ENCODE measurements at regions not wholly inside any gene's neighbourhood (a gene's known extent, or its start where the extent isn't known, plus 50 kb on each side); places are given as distances from the start of the nearest gene placed in this dataset.

DNA sequence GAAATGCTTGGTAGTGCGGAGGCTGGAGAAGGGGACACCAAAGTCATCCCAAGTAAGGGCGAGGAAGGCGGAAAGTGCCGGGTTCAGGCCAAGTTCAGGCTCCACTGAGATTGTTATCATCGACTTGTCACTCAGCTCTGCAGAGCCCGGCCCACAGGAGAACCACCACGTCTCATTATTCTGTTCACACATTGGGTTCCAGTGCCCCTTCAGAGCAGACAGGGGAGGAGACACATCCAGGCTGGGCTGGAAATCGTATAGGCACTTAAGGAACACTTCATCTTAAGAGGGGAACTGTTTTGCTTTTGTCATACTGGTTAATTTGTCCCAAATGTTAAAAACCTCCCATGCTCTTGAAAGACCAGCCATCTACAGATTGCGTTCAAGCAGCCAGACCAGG is 118.3 kb upstream of the ADAMTS18 start:
- no peak for DNase-seq
- intact Hi-C loops (cut with DNase I; ENCODE audit: low total_unique reads) = no loop called here
- H3K27me3 ChIP-seq = peaks cover 0 to 17% (median 0%) of the 10 kb centered on the region in 3 donors
- peaks cover 0 to 5% (median 0%) of the 10 kb centered on the region in 4 donors for H3K4me1 ChIP-seq
- TF ChIP-seq POLR2A (IDR thresholded peaks at IDR 0.05) = no peak
- TF ChIP-seq, protein P1, sequence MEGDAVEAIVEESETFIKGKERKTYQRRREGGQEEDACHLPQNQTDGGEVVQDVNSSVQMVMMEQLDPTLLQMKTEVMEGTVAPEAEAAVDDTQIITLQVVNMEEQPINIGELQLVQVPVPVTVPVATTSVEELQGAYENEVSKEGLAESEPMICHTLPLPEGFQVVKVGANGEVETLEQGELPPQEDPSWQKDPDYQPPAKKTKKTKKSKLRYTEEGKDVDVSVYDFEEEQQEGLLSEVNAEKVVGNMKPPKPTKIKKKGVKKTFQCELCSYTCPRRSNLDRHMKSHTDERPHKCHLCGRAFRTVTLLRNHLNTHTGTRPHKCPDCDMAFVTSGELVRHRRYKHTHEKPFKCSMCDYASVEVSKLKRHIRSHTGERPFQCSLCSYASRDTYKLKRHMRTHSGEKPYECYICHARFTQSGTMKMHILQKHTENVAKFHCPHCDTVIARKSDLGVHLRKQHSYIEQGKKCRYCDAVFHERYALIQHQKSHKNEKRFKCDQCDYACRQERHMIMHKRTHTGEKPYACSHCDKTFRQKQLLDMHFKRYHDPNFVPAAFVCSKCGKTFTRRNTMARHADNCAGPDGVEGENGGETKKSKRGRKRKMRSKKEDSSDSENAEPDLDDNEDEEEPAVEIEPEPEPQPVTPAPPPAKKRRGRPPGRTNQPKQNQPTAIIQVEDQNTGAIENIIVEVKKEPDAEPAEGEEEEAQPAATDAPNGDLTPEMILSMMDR (IDR thresholded peaks at IDR 0.05) = no peak
- no peak for TF ChIP-seq POLR2AphosphoS5 (IDR thresholded peaks at IDR 0.05)
- no peak for TF ChIP-seq EP300 (IDR thresholded peaks at IDR 0.05)
- 69 to 74% (median 71%) methylated on average over 9 of the region's 9 CpGs for WGBS, 5 donors
- H3K9me3 ChIP-seq = no peaks in the 10 kb centered on the region
- no peak overlapping the region for H3K4me3 ChIP-seq
- H3K27ac ChIP-seq = no peak overlapping the region
- H3K36me3 ChIP-seq = no peaks in the 10 kb centered on the region

DNA sequence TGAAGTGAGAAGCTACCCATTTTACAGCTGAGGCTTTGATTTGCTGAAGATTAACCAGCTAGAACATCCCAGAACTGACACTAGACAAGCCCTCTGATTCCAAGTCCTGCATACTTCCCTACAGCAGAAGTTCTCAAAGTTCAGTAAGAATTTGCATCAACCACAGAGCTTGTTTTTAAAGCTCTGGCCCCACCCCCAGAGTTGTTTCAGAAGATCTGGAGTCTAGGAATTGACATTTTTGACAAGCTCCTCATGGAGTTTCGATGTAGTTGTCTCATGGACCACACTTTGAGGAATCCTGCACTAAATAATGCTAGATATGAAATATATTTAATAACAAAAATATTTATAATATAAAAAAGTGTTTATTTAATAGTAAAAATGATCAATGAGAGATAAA is 120.3 kb upstream of the ADAMTS18 start:
- Histone ChIP-seq H3K27me3 (peaks cover 0 to 17% (median 0%) of the 10 kb centered on the region in 3 donors), H3K4me3 (no peak overlapping the region), H3K9me3 (no peaks in the 10 kb centered on the region), H3K4me1 (peaks cover 0 to 5% (median 0%) of the 10 kb centered on the region in 4 donors), H3K36me3 (no peaks in the 10 kb centered on the region), H3K27ac (no peak overlapping the region)
- WGBS, 5 donors = 49 to 66% (median 56%) methylated on average over 1 of the region's 1 CpG
- TF ChIP-seq POLR2AphosphoS5 (IDR thresholded peaks at IDR 0.05) (no peak), EP300 (IDR thresholded peaks at IDR 0.05) (no peak)
- TF ChIP-seq, protein P1 (IDR thresholded peaks at IDR 0.05) = no peak
- DNase-seq = no peak
- intact Hi-C loops (cut with DNase I; ENCODE audit: low total_unique reads) = no loop called here

DNA sequence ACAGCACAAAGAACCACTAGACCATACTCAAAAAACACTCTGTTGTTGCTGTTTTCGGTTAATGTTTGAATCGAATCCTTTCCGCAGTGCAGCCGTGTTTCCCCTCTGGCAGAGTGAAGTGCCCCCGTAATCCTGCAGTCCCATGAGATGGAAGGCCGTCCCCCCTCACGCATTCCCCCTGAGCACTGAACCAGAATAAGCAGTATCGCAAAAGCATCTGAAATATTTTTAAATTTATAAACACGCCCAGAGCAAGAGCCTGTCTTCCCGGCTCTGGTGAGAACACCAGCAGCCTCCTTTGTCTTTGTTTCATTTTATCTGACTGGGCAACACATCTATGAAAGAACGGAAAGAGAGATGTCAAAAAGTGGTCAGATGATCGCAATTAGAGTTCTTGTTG is 121.0 kb upstream of the ADAMTS18 start:
- no peak overlapping the region for H3K27ac ChIP-seq
- H3K9me3 ChIP-seq = no peaks in the 10 kb centered on the region
- H3K4me1 ChIP-seq = peaks cover 0 to 5% (median 0%) of the 10 kb centered on the region in 4 donors
- intact Hi-C loops (cut with DNase I; ENCODE audit: low total_unique reads) = no loop called here
- no peak for DNase-seq
- H3K27me3 ChIP-seq = peaks cover 0 to 17% (median 0%) of the 10 kb centered on the region in 3 donors
- TF ChIP-seq POLR2AphosphoS5 (IDR thresholded peaks at IDR 0.05) (no peak), POLR2A (IDR thresholded peaks at IDR 0.05) (no peak), EP300 (IDR thresholded peaks at IDR 0.05) (no peak)
- TF ChIP-seq, protein P1 (IDR thresholded peaks at IDR 0.05) = no peak
- no peak overlapping the region for H3K4me3 ChIP-seq
- no peaks in the 10 kb centered on the region for H3K36me3 ChIP-seq
- WGBS, 5 donors = 64 to 72% (median 65%) methylated on average over 12 of the region's 12 CpGs

DNA sequence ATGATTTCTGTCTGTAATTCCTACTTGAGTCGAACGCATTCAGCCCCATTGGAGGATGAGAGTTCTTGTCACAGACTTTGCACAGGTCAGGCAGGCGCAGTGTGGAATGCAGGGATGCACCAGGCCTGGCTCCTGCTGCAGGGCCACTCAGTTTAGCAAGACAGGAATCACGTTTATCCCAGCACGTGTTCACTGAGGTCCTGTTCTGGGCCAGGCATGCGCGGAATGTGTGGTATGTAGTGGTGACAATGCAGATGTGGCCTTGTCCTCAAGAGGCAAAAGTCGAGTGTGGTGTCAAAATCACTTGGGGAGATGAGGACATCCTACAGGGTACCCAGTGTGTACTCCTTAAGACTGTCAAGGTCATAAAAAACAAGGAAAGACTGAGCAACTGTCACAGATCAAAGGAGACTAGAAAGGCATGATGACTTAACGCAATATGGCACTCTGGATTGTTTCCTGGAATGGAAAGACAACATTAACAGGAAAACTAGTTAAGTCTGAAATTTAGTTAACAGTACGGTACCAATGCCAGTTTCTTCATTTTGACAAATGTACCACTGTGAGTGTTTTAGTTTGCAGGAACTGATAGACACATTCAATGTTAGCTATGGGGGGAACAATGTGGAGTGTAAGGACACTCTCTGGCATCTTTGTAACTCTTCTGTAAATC is 121.5 kb upstream of the ADAMTS18 start:
- no peak for DNase-seq
- WGBS, 5 donors = 56 to 66% (median 60%) methylated on average over 10 of the region's 10 CpGs

More for the DNA sequence above, 121.5 kb upstream of the ADAMTS18 start:
- H3K9me3 ChIP-seq = no peaks in the 10 kb centered on the region
- H3K4me3 ChIP-seq = no peak overlapping the region
- H3K27ac ChIP-seq = no peak overlapping the region
- intact Hi-C loops (cut with DNase I; ENCODE audit: low total_unique reads) = no loop called here
- no peaks in the 10 kb centered on the region for H3K36me3 ChIP-seq
- TF ChIP-seq EP300 (IDR thresholded peaks at IDR 0.05) (no peak), POLR2AphosphoS5 (IDR thresholded peaks at IDR 0.05) (no peak), POLR2A (IDR thresholded peaks at IDR 0.05) (no peak)
- TF ChIP-seq, protein P1 (IDR thresholded peaks at IDR 0.05) = no peak
- H3K4me1 ChIP-seq = peaks cover 0 to 5% (median 0%) of the 10 kb centered on the region in 4 donors
- peaks cover 0 to 17% (median 0%) of the 10 kb centered on the region in 3 donors for H3K27me3 ChIP-seq

Measured in stomach (tissue), 8 donors.